Caco-2 (cell line): ENCODE measurements at regions not wholly inside any gene's neighbourhood (a gene's known extent, or its start where the extent isn't known, plus 50 kb on each side); places are given as distances from the start of the nearest gene placed in this dataset.
A peak's percentile ranks its signal among the peaks of the same experiment; 100 is the strongest.

Source experiments
- BruUV-seq: library from RNA; stranded (reverse); fragments of 400-500 nt; replicated peaks from 2 replicates; lab custom pipeline; 2021; lab: Mats Ljungman, UMichigan
- CTCF ChIA-PET: fragments of 300-600 bp; sonication (Branson Sonifier 250); formaldehyde crosslinking; loops from one replicate; lab custom pipeline; 2022; ENCODE audit warnings: antibody characterized with exemption; lab: Charles Lee
- POLR2A ChIA-PET: fragments of 300-600 bp; sonication (Branson Sonifier 250); formaldehyde crosslinking; loops from one replicate; lab custom pipeline; 2022; ENCODE audit warnings: antibody characterized with exemption; lab: Charles Lee
- DNase-seq, 2 experiments: peaks; one replicate each; pipeline versions ENCODE4 v3.0.0 to v3.0.0-alpha.2; 2020 to 2022
- H3K27me3 ChIP-seq: replicated peaks from 2 replicates; pipeline ENCODE4 v1.6.0; 2011; ENCODE audit warnings: low read length; ENCODE audit not compliant: control insufficient read depth, insufficient read depth
- H3K36me3 ChIP-seq: 2 replicates; pipeline ENCODE4 v1.5.1; 2011; ENCODE audit warnings: low read length; ENCODE audit not compliant: control insufficient read depth, insufficient read depth
- H3K4me1 ChIP-seq: fragments of 250-450 bp; sonication (Bioruptor Pico); 2 replicates; pipeline ENCODE4 v1.5.1; 2020; ENCODE audit warnings: mild to moderate bottlenecking
- H3K4me3 ChIP-seq: 2 replicates; pipeline ENCODE4 v1.5.1; 2011; ENCODE audit warnings: low read depth, mild to moderate bottlenecking, control low read depth, low read length
- H3K9me3 ChIP-seq: fragments of 250-450 bp; sonication (Bioruptor Pico); 2 replicates; pipeline ENCODE4 v1.5.1; 2020; ENCODE audit warnings: mild to moderate bottlenecking, moderate library complexity
- H3K27ac Mint-ChIP-seq: one replicate; pipeline ENCODE4 v1.8.0; 2022; ENCODE audit warnings: mixed read lengths; ENCODE audit not compliant: unreplicated experiment
- H3K27me3 Mint-ChIP-seq: one replicate; pipeline ENCODE4 v1.8.0; 2022; ENCODE audit warnings: mixed read lengths; ENCODE audit not compliant: insufficient read depth, unreplicated experiment
- H3K36me3 Mint-ChIP-seq: one replicate; pipeline ENCODE4 v1.8.0; 2022; ENCODE audit warnings: mild to moderate bottlenecking, mixed read lengths; ENCODE audit not compliant: insufficient read depth, unreplicated experiment
- H3K4me1 Mint-ChIP-seq: one replicate; pipeline ENCODE4 v1.8.0; 2022; ENCODE audit warnings: low read depth, mixed read lengths; ENCODE audit not compliant: unreplicated experiment
- H3K4me3 Mint-ChIP-seq: one replicate; pipeline ENCODE4 v1.8.0; 2022; ENCODE audit warnings: mild to moderate bottlenecking, moderate library complexity, mixed read lengths; ENCODE audit not compliant: unreplicated experiment
- H3K9me3 Mint-ChIP-seq: one replicate; pipeline ENCODE4 v1.8.0; 2022; ENCODE audit warnings: mixed read lengths; ENCODE audit not compliant: unreplicated experiment
- intact Hi-C: fragments of 100-400 bp; cut with micrococcal nuclease; formaldehyde crosslinking; loops from one replicate; pipeline ENCODE4 v1.10.0; 2022; ENCODE audit not compliant: unreplicated experiment
- TF ChIP-seq, protein P1 (sequence below), 2 experiments: fragments of 200-600 bp in 1 of 2; IDR thresholded peaks; 1 replicate in 1 of 2; 2 replicates in 1 of 2; pipeline versions ENCODE4 v1.5.1 to v1.8.0; 2011 to 2022; ENCODE audit warnings: antibody characterized with exemption in 1 of 2, control low read depth in 1 of 2, inconsistent platforms in 1 of 2, low read depth in 1 of 2, low read length in 1 of 2, mild to moderate bottlenecking in 1 of 2, moderate library complexity in 1 of 2; ENCODE audit not compliant: insufficient read depth in 1 of 2, severe bottlenecking in 1 of 2, unreplicated experiment in 1 of 2

- no TSS peak for BruUV-seq
- intact Hi-C loops, result no loop called here
- Histone ChIP-seq H3K27me3 (no peaks in the 10 kb centered on the region), H3K9me3 (no peaks in the 10 kb centered on the region), H3K4me1 (no peaks in the 10 kb centered on the region; the same call in 1 of the 2 replicates), H3K4me3 (no peak overlapping the region), H3K36me3 (no peaks in the 10 kb centered on the region; the same call in 1 of the 2 replicates)
- Mint-ChIP-seq H3K27me3 (no peaks in the 10 kb centered on the region), H3K9me3 (no peaks in the 10 kb centered on the region), H3K4me3 (no peak overlapping the region), H3K4me1 (peaks cover 6% of the 10 kb centered on the region), H3K36me3 (peaks cover 6% of the 10 kb centered on the region), H3K27ac (no peak overlapping the region)
- CTCF ChIA-PET, result no interaction called here
- POLR2A ChIA-PET, result no interaction called here
- no peak for DNase-seq
- TF ChIP-seq, protein P1, sequence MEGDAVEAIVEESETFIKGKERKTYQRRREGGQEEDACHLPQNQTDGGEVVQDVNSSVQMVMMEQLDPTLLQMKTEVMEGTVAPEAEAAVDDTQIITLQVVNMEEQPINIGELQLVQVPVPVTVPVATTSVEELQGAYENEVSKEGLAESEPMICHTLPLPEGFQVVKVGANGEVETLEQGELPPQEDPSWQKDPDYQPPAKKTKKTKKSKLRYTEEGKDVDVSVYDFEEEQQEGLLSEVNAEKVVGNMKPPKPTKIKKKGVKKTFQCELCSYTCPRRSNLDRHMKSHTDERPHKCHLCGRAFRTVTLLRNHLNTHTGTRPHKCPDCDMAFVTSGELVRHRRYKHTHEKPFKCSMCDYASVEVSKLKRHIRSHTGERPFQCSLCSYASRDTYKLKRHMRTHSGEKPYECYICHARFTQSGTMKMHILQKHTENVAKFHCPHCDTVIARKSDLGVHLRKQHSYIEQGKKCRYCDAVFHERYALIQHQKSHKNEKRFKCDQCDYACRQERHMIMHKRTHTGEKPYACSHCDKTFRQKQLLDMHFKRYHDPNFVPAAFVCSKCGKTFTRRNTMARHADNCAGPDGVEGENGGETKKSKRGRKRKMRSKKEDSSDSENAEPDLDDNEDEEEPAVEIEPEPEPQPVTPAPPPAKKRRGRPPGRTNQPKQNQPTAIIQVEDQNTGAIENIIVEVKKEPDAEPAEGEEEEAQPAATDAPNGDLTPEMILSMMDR (IDR thresholded peaks at IDR 0.05; ENCODE audit: insufficient read depth in 1 of 2, low read depth in 1 of 2, low read length in 1 of 2, severe bottlenecking in 1 of 2, unreplicated experiment in 1 of 2), result no peak
Measured at GRCh38 chr14:71511152-71511551, 421.1 kb upstream of the RGS6 start.

DNA sequence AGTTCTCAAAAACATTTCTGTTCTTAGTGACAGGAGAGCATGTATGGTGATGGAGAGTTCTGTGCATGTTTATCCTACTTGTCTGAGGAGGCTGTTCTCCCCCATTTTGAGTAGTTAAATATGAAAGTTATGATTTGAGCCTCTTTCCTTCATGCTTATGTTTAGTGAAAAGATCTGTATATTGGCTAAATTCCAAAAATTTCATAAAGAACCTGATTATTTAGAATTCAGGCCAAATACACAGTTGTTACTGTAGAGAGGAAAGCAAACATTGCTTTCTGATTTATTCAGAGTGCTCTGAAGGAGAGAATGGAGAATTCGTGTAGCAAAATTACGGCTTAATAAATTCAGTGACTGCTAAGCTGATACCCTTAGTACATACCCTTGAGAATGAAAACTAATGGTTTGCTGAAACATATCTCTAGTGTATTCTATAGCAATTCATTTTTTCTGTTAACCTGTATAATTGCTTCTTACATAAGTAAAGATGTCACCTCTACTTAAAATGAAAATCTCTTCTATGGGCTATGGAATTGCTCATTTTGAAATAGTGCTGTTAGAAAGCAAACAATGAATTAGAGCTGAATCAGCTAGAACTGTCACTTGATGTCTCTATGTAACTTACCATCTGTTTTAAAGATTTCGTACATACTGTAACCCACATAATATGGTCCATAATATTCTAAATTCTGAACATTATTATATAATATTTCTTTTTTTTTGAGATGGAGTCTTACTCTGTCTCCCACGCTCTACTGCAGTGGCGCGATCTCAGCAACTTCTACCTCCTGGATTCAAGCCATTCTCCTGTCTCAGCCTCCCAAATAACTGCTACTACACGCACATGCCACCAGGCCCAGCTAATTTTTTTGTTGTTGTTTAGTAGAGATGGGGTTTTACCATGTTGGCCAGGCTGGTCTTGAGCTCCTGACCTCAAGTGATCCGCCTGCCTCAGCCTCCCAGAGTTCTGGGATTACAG lies 417.0 kb upstream of the RGS6 start:
- no TSS peak for BruUV-seq
- no peak for DNase-seq
- peaks cover 7% of the 10 kb centered on the region for H3K9me3 Mint-ChIP-seq
- H3K27me3 Mint-ChIP-seq, result no peaks in the 10 kb centered on the region
- H3K4me3 Mint-ChIP-seq, result no peak overlapping the region
- no peaks in the 10 kb centered on the region; the same call in 1 of the 2 replicates for H3K36me3 ChIP-seq
- ChIA-PET CTCF (no interaction called here), POLR2A (no interaction called here)
- H3K36me3 Mint-ChIP-seq, result peaks cover 20% of the 10 kb centered on the region
- intact Hi-C loops, result no loop called here
- H3K27me3 ChIP-seq, result no peaks in the 10 kb centered on the region
- H3K4me3 ChIP-seq, result no peak overlapping the region
- peaks cover 7% of the 10 kb centered on the region for H3K4me1 ChIP-seq
- H3K4me1 Mint-ChIP-seq, result peaks cover 6% of the 10 kb centered on the region
- peak overlapping the region; percentile 22 for H3K27ac Mint-ChIP-seq
- no peaks in the 10 kb centered on the region for H3K9me3 ChIP-seq
- TF ChIP-seq, protein P1 (IDR thresholded peaks at IDR 0.05; ENCODE audit: insufficient read depth in 1 of 2, low read depth in 1 of 2, low read length in 1 of 2, severe bottlenecking in 1 of 2, unreplicated experiment in 1 of 2), result no peak

DNA sequence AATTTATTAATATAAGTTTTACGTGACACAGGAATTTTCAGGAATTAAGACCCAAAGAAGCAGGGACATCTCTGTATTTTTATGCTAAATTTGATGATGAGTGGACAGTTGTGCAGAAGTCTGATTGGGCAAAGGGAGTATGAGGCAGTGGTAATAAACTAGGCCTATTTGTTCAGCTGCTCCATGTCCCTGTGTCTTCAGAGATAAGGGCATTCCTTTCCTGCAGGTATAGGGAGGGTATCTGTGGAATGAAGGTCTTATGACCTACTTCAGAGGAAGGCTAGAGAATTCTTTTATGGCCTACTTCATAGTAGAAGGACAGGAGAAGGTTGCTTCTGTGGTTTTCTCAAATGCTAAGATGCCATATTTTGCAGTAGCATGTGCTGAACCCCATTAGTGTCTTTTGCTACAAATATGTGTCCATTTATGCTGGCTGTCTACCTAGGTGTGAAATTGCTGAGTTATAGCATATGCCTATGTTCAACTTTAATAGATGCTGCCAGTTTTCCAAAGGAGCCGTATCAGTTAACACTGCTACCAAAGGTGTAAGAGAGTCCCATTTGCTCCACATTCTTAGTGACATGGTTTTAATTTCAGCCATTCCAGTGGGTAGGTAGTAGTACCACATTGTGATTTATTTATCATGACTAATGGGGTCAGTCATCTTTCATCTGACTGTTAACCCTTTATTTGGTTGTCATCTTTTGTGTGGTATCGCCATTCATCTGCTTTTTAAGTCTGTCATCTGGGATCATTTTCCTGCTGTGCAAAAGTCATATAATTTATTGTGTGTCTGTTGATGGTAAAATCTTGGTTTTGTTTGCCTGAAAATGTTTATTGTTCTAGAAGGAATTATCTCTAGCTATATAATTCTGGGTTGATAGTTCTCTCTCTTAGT lies 410.7 kb upstream of the RGS6 start:
- H3K4me3 Mint-ChIP-seq, result peak overlapping the region; percentile 41

More for the DNA sequence above, 410.7 kb upstream of the RGS6 start:
- TSS peak; percentile 90 for BruUV-seq
- TF ChIP-seq, protein P1 (IDR thresholded peaks at IDR 0.05; ENCODE audit: insufficient read depth in 1 of 2, low read depth in 1 of 2, low read length in 1 of 2, severe bottlenecking in 1 of 2, unreplicated experiment in 1 of 2), result no peak
- intact Hi-C loops, result loop anchor here (1.0 to 5.0 kb wide), 3 partner anchors 35 to 199 kb away; partner anchors contain the start of gene SIPA1L1
- no peaks in the 10 kb centered on the region for H3K9me3 ChIP-seq
- no peaks in the 10 kb centered on the region for H3K36me3 ChIP-seq
- Mint-ChIP-seq H3K4me1 (peaks cover 55% of the 10 kb centered on the region), H3K9me3 (peaks cover 7% of the 10 kb centered on the region), H3K36me3 (peaks cover 43% of the 10 kb centered on the region), H3K27me3 (no peaks in the 10 kb centered on the region), H3K27ac (peak overlapping the region; percentile 92)
- H3K4me3 ChIP-seq, result no peak overlapping the region
- CTCF ChIA-PET, result no interaction called here
- no peaks in the 10 kb centered on the region for H3K27me3 ChIP-seq
- POLR2A ChIA-PET, result no interaction called here
- H3K4me1 ChIP-seq, result peaks cover 46% of the 10 kb centered on the region
- peak; percentile 83 to 84 for DNase-seq
